ENCODE measurements at regions not wholly inside any gene's neighbourhood (a gene's known extent, or its start where the extent isn't known, plus 50 kb on each side); places are given as distances from the start of the nearest gene placed in this dataset.
A peak's percentile ranks its signal among the peaks of the same experiment; 100 is the strongest.

- H3K36me3 Mint-ChIP-seq: no peaks in the 10 kb centered on the region
Observed at GRCh38 chr14:51546099-51546498, 105.6 kb upstream of the FRMD6 start.

GRCh38 chr14:51546603-51547258, 105.0 kb upstream of the FRMD6 start:
- Mint-ChIP-seq H3K27ac (peak overlapping the region; percentile 22), H3K27me3 (no peaks in the 10 kb centered on the region), H3K36me3 (no peaks in the 10 kb centered on the region), H3K9me3 (no peaks in the 10 kb centered on the region), H3K4me3 (no peak overlapping the region), H3K4me1 (ENCODE audit: unreplicated experiment) (peaks cover 33% of the 10 kb centered on the region)
- no peak for DNase-seq (ENCODE audit: extremely low spot score, unreplicated experiment)
- no peak for TF ChIP-seq CTCF (conservative IDR thresholded peaks at IDR 0.05)

More at GRCh38 chr14:51546099-51546498, 105.6 kb upstream of the FRMD6 start:
- TF ChIP-seq CTCF (conservative IDR thresholded peaks at IDR 0.05): no peak
- H3K4me1 Mint-ChIP-seq (ENCODE audit: unreplicated experiment): peaks cover 33% of the 10 kb centered on the region
- H3K4me3 Mint-ChIP-seq: no peak overlapping the region
- no peaks in the 10 kb centered on the region for H3K27me3 Mint-ChIP-seq
- no peaks in the 10 kb centered on the region for H3K9me3 Mint-ChIP-seq
- H3K27ac Mint-ChIP-seq: no peak overlapping the region
- DNase-seq (ENCODE audit: extremely low spot score, unreplicated experiment): no peak

- peak overlapping the region; percentile 5 for H3K27ac Mint-ChIP-seq
- H3K4me3 Mint-ChIP-seq: peak overlapping the region; percentile 32
- H3K27me3 Mint-ChIP-seq: no peaks in the 10 kb centered on the region
- H3K9me3 Mint-ChIP-seq: no peaks in the 10 kb centered on the region
- no peaks in the 10 kb centered on the region for H3K36me3 Mint-ChIP-seq
- peaks cover 33% of the 10 kb centered on the region for H3K4me1 Mint-ChIP-seq (ENCODE audit: unreplicated experiment)
- no peak for TF ChIP-seq CTCF (conservative IDR thresholded peaks at IDR 0.05)
- DNase-seq (ENCODE audit: extremely low spot score, unreplicated experiment): no peak
Observed at GRCh38 chr14:51547260-51547659, 104.5 kb upstream of the FRMD6 start.

GRCh38 chr14:51547701-51548100, 104.0 kb upstream of the FRMD6 start:
- Mint-ChIP-seq H3K4me1 (ENCODE audit: unreplicated experiment) (peaks cover 35% of the 10 kb centered on the region), H3K27ac (peak overlapping the region; percentile 5), H3K4me3 (no peak overlapping the region), H3K36me3 (no peaks in the 10 kb centered on the region), H3K27me3 (no peaks in the 10 kb centered on the region), H3K9me3 (no peaks in the 10 kb centered on the region)
- no peak for DNase-seq (ENCODE audit: extremely low spot score, unreplicated experiment)
- no peak for TF ChIP-seq CTCF (conservative IDR thresholded peaks at IDR 0.05)

- H3K4me3 Mint-ChIP-seq: no peak overlapping the region
- H3K4me1 Mint-ChIP-seq (ENCODE audit: unreplicated experiment): peaks cover 40% of the 10 kb centered on the region
- H3K27me3 Mint-ChIP-seq: no peaks in the 10 kb centered on the region
- no peak overlapping the region for H3K27ac Mint-ChIP-seq
- no peak for DNase-seq (ENCODE audit: extremely low spot score, unreplicated experiment)
- no peaks in the 10 kb centered on the region for H3K9me3 Mint-ChIP-seq
- no peaks in the 10 kb centered on the region for H3K36me3 Mint-ChIP-seq
- TF ChIP-seq CTCF (conservative IDR thresholded peaks at IDR 0.05): no peak
Observed at GRCh38 chr14:51548187-51548586, 103.5 kb upstream of the FRMD6 start.
